ENCODE measurements at regions not wholly inside any gene's neighbourhood (a gene's known extent, or its start where the extent isn't known, plus 50 kb on each side); places are given as distances from the start of the nearest gene placed in this dataset.

DNA sequence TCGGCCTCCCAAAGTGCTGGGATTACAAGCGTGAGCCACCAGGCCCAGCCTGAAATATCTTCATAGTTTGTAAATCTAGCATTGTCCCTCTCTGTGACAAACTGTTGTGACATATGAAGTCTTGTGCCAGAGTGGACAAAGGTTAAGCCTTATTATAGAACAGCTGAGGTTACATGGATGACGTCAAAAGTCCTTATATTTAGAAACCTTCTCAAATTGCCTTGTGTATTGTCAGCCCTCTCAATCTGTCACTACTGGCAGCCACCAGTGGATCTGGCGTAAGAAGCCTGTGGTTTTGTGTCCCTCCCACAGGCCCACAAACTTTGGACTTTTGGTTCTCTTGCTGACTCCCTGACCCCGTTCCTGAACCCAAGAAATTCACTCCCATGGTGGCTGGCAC is 79.4 kb upstream of the CCDC112 start:
- H3K27ac ChIP-seq (replicated peaks): peak overlapping the region; percentile 84
- H3K4me1 ChIP-seq: peaks cover 23% of the 10 kb centered on the region
- no peaks in the 10 kb centered on the region for H3K9me3 ChIP-seq (replicated peaks)
- TF ChIP-seq, protein P1, sequence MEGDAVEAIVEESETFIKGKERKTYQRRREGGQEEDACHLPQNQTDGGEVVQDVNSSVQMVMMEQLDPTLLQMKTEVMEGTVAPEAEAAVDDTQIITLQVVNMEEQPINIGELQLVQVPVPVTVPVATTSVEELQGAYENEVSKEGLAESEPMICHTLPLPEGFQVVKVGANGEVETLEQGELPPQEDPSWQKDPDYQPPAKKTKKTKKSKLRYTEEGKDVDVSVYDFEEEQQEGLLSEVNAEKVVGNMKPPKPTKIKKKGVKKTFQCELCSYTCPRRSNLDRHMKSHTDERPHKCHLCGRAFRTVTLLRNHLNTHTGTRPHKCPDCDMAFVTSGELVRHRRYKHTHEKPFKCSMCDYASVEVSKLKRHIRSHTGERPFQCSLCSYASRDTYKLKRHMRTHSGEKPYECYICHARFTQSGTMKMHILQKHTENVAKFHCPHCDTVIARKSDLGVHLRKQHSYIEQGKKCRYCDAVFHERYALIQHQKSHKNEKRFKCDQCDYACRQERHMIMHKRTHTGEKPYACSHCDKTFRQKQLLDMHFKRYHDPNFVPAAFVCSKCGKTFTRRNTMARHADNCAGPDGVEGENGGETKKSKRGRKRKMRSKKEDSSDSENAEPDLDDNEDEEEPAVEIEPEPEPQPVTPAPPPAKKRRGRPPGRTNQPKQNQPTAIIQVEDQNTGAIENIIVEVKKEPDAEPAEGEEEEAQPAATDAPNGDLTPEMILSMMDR (IDR thresholded peaks at IDR 0.05; ENCODE audit: borderline replicate concordance): no peak
- no peak overlapping the region for H3K4me3 ChIP-seq
- H3K36me3 ChIP-seq: no peaks in the 10 kb centered on the region
- no peaks in the 10 kb centered on the region for H3K27me3 ChIP-seq (ENCODE audit: low read depth)
- no peak for DNase-seq
- intact Hi-C loops (cut with micrococcal nuclease): loop anchor here (10.0 kb wide), 2 partner anchors 61 to 199 kb away; no protein-coding TSS in a partner anchor

DNA sequence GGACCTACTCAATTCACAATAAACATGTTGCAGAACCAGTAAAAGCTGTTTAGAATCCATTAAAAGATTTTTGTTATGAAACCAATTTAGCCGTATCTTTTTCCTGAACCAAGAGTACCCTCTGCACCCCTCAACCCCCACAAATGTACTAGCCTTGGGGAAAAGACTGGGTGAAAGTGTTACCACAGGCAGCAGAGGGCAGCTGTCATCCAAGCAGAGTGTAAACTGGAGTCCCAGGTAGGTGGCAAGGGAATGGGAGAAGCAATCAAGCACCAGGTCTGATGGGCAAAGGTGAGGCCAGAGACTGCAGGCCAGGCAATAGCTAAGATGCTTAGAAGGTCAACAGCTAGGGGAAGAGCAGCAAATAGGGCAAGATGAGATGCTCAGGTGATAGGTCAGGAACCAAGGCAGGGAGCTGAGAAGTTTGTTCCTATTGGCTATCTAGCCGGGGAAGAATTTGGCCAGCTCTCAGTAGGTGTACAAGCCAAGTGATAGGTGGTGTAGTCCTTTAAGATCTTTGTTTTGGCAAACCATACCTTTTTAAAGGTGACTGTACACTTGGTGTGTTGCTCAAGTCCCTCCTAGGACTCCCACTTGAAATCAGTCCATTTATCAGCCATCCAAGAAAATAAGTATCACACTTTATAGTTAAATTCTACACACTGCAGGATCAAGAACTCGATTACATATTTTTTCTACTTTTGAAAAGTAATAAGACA is 77.8 kb upstream of the CCDC112 start:
- Histone ChIP-seq H3K27me3 (ENCODE audit: low read depth) (no peaks in the 10 kb centered on the region), H3K4me1 (peaks cover 23% of the 10 kb centered on the region), H3K9me3 (replicated peaks) (no peaks in the 10 kb centered on the region), H3K4me3 (no peak overlapping the region), H3K36me3 (no peaks in the 10 kb centered on the region), H3K27ac (replicated peaks) (peak overlapping the region; percentile 84)
- intact Hi-C loops (cut with micrococcal nuclease): loop anchor here (10.0 kb wide), 2 partner anchors 59 to 201 kb away; no protein-coding TSS in a partner anchor
- TF ChIP-seq, protein P1 (IDR thresholded peaks at IDR 0.05; ENCODE audit: borderline replicate concordance): peak; percentile 16
- DNase-seq: no peak

DNA sequence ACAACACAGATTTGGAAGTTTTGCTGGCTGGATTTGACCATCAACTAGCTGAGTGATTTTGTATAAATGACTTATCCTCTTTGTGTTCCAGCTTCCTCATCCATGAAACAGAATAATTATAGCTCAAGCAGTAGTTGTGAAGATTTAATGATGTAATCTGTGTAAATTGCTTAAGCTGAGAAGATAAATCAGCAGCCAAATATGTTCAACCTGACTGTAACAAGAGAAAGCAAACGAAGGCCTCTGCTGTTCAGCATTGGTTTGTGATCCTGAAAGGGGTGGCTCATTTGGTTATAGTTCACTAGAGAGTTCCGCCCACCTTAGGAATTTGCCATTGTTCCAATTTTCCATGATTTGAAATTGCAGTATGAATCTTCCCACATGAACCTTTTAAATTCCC is 75.7 kb upstream of the CCDC112 start:
- no peak for DNase-seq
- intact Hi-C loops (cut with micrococcal nuclease): loop anchor here (10.0 kb wide), 2 partner anchors 57 to 203 kb away; no protein-coding TSS in a partner anchor

DNA sequence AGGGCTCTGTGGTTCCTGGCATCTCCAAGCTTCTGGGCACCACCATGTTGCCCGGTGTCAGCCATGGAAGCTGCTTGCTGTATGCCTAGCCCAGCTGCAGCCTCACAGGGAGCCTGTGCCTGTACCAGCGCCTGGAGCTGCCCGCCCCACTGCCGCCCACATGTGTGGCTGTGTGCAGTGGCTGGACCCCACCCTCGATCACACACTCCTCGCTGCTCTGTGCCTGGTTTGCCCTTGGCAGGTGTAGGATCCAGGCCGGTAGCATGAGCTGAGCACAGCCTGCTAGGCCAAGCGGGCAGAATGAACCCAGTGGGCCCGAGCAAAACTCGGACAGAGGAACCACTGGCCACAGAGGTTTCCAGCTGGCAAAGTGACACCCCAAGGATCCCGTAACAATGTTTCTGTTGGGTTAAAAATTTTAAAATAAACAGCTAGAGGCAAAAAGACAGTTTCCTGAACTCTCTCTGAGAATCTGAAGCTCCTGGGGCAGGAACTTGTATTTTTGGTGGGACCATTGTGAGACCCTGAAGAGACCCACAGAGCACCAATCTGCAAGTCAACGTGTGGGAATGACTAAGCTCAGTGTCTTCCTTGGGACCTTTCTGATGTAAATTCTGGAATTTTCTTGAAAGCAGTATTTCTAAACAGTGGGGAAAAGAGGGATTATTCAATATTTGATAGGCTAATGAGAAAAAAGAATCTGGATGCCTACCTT is 73.1 kb upstream of the CCDC112 start:
- no peaks in the 10 kb centered on the region for H3K27me3 ChIP-seq (ENCODE audit: low read depth)

More for the DNA sequence above, 75.7 kb upstream of the CCDC112 start:
- H3K4me1 ChIP-seq: peaks cover 14% of the 10 kb centered on the region
- H3K4me3 ChIP-seq: no peak overlapping the region
- H3K27ac ChIP-seq (replicated peaks): peak overlapping the region; percentile 3
- H3K9me3 ChIP-seq (replicated peaks): no peaks in the 10 kb centered on the region
- H3K36me3 ChIP-seq: no peaks in the 10 kb centered on the region
- TF ChIP-seq, protein P1 (IDR thresholded peaks at IDR 0.05; ENCODE audit: borderline replicate concordance): no peak
- no peaks in the 10 kb centered on the region for H3K27me3 ChIP-seq (ENCODE audit: low read depth)

DNA sequence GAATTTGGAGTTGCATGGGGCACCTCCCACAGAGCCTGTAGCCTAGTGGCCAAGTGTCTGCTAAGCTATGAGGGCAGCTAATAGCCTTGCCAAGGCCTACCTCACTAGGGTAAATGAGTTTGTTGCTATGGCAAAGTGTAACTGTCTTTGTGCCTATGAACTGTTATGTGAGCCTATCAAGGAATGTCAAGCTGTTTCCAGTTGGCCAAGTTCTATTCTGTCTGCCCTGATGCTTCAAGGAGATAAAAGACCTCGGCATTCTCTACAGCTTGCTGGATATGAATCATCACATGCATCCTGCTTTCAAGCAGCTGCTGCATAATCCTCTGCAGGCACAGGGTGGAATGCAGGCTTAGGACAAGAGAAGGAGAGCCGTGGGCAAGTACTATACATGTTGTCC is 69.8 kb upstream of the CCDC112 start:
- Histone ChIP-seq H3K4me1 (peaks cover 7% of the 10 kb centered on the region), H3K4me3 (no peak overlapping the region), H3K36me3 (no peaks in the 10 kb centered on the region), H3K27ac (replicated peaks) (peak overlapping the region; percentile 58), H3K27me3 (ENCODE audit: low read depth) (no peaks in the 10 kb centered on the region), H3K9me3 (replicated peaks) (no peaks in the 10 kb centered on the region)
- TF ChIP-seq, protein P1 (IDR thresholded peaks at IDR 0.05; ENCODE audit: borderline replicate concordance): no peak
- intact Hi-C loops (cut with micrococcal nuclease): no loop called here
- no peak for DNase-seq

More for the DNA sequence above, 73.1 kb upstream of the CCDC112 start:
- no peak for DNase-seq
- H3K4me3 ChIP-seq: no peak overlapping the region
- no peak overlapping the region for H3K27ac ChIP-seq (replicated peaks)
- H3K9me3 ChIP-seq (replicated peaks): no peaks in the 10 kb centered on the region
- H3K4me1 ChIP-seq: peaks cover 7% of the 10 kb centered on the region
- intact Hi-C loops (cut with micrococcal nuclease): loop anchor here (10.0 kb wide), 2 partner anchors 55 to 205 kb away; no protein-coding TSS in a partner anchor
- TF ChIP-seq, protein P1 (IDR thresholded peaks at IDR 0.05; ENCODE audit: borderline replicate concordance): no peak
- H3K36me3 ChIP-seq: no peaks in the 10 kb centered on the region
